ENCODE measurements at regions not wholly inside any gene's neighbourhood (a gene's known extent, or its start where the extent isn't known, plus 50 kb on each side); places are given as distances from the start of the nearest gene placed in this dataset.
"Not testable (repeated sequence)": the region's sequence is repeated elsewhere in the genome, so short reads cannot be mapped to it uniquely, and the experiment has no call there.

DNA sequence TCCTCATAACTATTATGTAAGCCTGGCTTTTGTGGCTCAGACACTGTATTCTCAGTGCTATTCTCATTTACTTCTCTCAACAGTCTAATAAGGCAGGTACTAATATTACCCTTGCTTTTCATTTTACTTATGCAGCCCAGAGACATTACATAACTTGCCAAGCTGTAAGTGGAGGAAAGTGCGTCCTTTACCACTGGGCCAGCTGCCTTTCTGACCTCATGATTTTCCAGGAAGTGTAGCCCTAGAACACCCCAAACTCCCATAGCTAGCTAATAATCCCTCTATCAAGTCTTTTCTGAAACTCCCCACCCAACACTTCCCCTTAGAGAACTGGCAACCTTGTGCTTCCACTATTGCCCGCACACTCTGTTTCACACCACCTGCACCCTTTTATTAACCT lies 192.9 kb upstream of the HMHB1 start:
- DNase-seq, result no peak

DNA sequence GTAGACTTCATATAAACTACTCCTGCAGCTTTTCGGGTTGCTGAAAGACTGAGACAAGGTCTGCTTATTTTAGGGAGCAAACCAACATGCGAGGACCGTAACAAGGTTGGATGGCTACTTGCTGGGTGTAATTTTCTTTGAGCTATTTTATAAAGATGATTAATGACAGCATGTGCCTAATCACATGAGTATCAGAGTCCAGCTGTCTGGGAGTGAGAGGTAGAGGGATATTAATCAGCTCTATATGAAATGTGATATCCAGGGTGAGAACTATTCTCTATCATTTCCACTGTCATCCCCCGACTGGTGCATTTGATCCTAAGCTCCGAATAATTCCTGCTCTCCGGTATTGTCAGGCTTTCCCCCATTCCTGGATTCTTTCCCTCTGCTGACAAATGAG lies 193.8 kb upstream of the HMHB1 start:
- peak; percentile 67 for DNase-seq

DNA sequence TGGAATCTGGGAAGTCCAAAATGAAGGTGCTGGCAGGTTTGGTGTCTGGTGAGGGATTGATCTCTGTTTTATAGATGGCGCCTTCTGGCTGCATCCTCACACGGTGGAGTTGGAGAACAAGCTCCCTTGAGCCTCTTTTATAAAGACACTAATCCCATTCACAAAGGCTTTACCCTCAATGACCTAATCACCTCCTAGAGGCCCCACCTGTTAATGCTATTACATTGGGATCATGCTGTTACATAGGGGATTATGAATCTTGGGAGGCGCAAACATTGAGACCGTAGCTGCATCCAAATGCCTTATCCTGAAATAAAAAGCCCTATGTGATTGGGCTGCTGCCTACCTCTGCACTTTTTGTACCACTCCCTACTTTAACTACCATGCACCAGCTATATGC lies 197.1 kb upstream of the HMHB1 start:
- DNase-seq, result no peak

DNA sequence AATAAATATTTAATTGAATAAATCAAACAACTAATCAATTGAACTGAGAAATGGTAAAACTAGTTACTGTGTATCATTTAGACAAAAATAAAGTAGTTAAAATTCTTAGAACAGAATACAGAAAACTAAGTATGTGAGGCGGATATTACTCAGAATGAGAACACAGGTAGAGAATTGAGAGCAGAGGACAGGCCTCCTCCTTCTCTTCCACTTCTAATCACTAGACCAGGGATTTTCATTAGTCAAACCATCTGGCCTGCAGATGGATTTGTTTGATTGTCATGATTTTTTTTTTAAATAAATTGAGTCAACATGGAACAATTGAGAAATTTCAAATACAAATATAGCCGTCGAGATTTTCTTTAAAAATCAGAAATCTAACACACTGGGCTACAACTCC lies 198.6 kb upstream of the HMHB1 start:
- DNase-seq, result no peak

DNA sequence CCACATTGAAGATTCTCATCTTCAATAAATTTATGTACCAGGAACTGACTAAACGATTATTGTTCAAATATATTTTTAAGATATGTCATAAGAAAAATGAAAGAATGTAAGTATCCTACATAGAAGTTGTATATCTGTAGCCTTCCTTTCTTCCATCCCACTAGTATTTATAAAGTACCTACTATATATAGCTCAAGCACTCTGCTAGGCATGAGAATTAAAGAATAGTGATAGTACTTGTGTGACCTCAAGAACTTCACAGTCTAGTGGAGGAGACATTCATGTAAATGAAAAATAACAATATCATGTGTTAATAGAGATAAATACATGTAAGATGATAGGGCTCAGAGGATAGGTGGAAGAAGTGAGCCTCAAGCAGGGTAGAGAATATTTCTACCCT lies 201.0 kb upstream of the HMHB1 start:
- no peak for DNase-seq

DNA sequence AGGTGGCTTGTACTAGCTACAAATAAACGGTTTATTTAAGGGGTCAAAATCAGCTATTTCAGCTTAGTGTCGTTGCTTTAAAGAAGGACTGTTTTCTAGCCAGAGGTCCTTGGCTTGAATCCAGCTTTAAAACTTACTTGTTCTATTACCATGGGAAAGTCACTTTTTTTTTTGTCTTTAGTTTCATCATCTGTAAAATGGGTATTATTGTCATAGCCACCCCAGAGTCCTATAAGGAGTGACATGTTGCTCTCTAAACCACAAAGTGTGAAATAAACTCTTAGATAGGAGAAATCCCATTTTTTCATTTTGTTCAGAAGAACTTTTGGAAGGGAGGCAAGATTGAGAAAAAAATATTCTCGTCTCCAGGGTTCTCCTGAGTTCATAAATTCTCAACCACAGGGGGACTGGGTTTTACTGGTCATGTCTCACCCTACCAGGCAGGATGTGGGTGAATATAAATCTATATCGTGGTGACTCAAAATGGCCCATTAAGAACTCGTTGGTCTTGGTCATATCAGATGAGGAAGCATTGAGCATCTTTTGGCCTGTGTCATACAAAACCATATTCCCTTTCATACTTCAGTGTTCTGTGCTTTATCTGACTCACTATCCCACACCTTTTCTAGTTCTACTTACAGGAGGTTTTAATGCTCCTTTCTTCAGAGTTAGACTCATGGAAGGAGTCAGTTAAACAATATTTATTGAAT lies 202.7 kb upstream of the NR3C1 start:
- no peak for DNase-seq

DNA sequence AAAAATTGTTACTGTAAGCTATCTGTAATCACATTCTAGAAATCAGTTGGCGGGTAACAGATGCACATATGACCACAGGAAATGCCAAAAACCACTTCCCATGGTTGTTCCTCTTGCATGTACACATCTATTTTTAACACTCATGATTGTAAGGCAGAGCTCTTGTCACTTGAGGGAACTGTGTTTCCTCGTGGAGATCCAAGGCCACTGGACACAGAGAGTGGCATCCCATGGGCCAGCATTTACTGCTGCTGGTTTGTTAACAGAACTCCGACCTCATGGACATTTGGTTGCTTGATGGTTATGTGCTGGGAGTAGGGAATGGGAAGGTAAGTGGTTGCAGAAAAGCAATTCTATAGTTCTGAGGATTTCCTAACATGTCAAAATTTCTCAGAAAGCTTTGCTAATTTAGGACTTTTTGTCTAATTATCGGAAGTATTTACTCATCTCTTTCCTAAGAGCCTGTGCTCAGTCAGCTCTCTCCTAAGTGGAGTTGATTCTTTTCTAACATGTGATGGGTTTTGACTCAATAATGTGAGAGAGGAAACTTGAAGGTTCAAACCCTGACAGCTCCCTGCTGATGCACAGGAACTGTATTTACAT lies 202.0 kb upstream of the NR3C1 start:
- DNase-seq, result no peak

DNA sequence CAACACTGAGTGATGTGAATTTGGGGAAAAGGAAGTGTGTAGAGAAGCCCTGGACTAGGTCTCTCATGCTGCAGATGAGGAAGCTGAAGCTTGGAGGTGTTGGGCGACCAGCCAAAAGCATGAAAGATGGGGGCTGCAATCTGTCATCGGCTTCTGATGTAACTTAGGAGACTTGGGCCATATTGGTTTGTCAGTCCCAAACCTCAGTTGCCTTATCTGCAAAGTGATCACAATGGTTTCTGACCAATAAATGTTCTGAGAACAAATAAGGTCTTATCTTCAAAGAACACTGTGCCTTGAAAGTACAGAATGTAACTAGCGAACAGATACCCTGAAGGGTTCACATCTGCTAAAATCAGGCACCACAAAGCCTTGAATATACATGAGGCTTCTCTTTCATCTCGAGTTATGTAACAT lies 198.4 kb upstream of the NR3C1 start:
- DNase-seq, result no peak

DNA sequence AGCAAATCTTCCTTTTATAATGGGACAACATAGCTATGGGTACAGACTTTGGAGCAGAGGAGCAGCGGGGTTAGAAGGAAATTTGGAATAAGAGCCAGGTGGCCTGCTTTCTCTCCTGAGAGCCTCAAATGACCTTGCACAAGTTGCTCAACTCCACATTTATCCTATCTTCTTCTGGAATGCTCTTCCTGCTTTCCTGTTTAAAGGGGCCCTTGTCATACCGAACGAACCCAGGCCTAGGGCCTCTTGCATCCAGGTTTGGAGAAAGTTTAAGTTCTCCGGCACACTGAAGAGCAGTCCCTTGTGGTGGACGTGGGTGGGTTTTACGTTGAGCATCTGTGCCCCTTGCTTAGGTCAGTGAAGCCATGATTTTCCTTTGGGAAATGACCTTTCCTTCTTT lies 197.9 kb upstream of the NR3C1 start:
- DNase-seq, result no peak

DNA sequence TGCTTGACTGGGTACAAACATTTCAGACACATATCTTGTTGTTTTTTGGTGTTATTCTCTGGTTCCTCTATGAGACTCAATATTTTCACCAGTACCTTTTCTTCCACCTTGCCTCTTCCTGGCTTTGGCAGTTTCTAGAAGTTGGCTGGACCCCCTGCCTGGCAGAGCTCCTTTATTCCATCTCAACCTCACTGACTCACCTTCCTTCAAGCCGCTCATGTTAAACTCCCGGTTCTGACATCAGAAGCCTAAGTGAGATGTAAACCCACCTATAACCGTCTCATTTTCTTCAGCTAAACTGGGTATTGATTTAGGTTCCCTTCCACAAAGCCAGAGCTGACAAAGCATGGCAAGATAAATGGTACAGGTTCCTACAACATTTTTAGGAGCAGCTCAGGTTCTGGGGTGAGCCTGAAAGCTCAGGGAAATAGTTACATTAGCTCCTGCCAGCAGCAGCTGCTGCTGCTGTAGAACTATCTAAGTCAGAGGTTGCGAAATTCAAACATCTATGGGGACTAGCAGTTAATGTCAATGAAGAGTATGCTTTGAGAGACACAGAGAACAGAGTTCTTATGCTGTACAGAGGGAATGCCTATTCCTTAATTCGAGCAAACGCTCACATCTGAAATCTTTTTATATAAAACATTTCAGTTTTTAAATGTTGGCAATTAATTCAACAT lies 197.1 kb upstream of the NR3C1 start:
- no peak for DNase-seq

DNA sequence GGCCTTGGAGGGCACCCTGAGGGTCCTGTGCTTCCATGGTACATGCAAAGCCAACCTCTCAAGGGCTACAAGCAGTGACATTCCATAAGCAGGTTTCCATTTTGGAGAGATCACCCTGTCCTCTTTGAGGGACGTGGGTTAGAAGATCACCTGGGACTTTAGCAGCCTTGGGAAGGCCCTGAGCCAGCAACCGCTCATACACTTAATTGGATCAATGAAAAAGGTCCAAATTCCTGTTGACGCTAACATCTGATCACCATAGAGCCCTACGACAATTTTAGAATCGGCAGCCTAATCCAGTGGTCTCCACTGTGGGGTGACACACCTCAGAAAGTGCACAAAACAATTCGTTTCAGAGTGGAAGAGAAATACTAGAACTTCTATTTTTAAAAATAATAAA lies 196.0 kb upstream of the NR3C1 start:
- no peak for DNase-seq

DNA sequence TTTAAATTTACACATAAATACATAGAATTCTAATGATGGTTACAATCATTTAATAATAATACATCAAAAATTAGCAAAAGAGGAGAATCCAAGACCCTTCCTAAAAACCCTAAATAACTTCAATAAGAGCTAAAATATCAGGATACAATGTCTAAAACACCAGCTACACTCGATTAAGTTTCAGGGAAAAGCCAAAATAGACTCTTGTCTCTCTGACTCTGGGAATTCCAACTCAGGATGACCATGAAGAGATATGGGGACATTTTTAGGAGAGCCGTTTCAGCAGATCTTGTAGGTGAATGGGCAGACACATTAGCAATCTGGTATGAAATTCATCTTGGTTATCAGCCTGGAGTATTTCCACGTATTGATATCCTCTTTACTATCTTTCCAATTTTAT lies 193.3 kb upstream of the NR3C1 start:
- no peak for DNase-seq

DNA sequence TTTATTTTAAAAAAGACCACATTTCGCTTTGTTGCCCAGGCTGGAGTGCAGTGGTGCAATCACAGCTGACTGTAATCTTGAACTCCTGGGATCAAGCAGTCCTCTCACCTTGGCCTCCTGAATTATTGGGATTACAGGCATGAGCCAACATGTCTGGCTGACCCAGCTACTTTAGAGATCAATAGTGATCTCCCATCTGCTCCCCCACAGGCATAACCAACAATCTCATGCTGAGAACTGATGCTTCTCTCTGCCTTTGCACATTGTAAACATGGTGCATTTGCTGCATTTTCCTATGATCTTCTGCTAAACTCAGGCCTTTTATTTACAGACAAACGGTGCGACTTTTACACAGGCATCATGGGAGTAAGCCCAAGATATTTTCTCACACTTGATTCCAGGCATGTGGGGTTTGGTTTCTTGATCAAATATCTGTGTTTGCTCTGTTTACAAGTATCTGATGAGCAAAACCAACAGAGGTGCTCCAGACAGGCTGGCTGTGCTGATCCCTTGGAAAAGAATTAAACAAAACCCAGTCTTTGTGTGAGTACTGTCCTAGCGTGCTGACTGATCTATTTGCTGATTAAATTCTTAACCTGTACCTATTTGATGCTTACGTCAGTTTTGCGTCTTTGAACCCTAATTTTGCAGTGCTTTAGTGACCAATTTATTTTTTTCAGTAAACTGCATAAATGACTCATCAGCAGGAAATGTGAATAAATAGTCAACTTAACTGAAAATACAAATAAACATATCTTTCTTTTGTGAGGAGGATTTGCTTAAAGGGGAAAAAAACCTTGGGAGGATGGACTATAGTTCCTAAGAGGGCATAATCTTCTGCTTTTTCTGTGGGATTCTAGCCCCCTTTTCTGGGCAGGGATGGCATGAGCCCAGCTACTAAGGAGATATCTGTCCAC lies 191.7 kb upstream of the NR3C1 start:
- DNase-seq, result peak; percentile 73

DNA sequence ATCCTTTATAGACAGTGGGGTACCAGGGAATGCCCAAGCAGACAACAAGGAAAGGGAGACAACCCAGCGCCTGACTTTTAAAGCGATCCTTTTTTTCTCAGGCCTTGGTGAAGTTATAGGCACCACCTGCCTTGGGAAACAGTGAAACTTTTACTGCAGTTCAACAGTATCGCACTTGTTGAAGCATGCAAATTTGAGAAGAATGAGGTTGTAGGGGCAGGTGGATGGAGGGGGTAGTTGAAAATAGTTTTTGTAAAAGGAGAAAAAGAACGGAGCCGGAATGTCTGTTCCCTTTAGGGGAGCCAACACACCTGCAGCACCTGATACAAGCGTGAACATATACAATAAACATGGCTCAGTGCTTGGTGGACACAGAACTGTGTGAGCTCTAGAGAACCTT lies 190.2 kb upstream of the NR3C1 start:
- DNase-seq, result no peak

DNA sequence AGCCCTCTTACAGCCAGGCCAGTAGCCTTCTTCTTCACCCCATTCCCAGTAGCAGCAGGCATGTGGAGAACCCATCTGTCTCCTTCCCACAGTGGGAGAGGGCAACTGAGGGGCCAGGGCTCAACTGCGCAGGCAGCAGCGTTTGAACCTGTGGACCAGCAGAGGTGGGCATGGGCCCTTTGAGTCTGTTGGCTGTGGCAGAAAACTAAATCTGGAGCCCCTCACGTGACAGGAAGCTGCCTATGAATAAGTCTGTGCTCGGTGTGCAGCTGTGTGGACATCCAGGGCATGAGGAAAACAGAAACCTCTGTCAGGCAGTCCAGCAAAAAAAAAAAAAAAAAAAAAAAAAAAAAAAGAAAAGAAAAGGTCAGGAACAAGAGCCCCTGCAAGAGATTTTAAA lies 189.2 kb upstream of the NR3C1 start:
- DNase-seq, result peak; percentile 34

DNA sequence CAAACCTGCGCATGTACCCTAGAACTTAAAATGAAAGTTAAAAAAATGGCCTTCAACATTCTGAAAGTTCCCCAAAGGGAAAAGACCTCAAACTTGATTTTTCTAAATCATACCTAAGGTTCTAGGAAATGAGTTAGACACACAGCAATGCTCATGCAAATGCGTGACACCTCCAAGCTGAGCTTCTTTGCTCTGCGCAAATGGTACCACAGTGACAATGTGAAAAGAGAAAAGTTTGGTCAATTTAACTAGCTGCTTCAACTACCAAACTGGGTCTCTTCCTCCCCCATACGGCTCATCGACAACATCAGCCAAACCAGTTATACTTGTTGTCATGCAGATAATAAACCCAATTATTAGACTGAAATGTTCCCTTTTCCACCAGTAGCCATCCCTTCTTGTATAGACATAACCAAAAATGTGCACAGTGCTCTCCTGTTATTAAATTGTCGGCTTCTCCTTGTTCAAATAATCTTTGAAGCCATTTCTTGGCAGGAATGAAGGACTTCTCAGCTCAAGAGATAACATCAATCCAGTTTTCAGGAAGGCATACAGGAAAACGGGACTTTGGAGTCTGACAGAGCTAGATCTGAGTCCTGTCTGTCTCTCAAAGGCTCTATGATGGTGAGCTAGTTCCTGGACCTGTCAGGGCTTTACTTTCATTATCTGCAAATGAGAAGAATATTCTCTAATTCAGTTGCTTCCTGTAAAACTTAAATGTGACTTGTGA lies 185.6 kb upstream of the NR3C1 start:
- DNase-seq, result no peak

DNA sequence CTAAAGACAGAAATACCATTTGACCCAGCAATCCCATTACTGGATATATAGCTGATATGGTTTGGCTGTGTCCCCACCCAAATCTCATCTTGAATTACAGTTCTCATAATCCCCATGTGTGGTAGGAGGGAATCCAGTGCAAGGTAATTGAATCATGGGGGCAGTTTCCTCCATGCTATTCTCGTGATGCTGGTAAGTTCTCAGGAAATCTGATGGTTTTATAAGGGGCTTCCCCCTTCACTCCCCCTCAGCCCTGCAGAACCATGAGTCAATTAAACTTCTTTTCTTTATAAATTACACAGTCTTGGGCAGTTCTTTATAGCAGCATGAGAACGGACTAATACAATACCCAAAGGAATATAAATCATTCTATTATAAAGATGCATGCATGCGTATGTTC lies 184.6 kb upstream of the NR3C1 start:
- not testable (repeated sequence) for DNase-seq

DNA sequence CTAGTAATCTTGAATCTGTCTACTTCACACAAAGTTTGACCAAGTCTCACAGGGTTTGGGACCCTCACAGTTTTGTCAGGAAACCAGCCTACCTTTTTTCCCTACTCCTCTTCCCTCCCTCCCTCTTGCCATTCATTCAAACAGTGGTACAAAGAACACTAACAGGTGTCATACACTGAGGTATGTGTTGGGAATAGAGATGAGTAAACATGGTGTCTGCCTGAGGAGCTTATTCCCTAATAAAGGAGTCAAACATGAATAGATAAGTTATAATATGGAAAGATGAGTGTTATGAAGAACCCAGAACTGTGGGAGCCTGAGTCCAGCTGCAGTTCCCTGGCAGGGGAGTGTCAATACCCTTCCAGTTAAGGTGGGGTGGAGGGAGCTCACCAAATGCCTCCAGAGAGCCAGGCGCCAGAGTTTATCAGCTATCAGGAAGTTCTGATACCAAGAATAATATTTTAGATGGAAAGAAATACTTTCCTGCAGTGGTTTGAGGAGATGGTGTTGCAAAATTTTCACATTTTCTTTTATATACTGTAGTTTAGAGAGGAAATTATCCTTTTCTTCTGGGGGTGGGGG lies 183.4 kb upstream of the NR3C1 start:
- peak; percentile 34 for DNase-seq

DNA sequence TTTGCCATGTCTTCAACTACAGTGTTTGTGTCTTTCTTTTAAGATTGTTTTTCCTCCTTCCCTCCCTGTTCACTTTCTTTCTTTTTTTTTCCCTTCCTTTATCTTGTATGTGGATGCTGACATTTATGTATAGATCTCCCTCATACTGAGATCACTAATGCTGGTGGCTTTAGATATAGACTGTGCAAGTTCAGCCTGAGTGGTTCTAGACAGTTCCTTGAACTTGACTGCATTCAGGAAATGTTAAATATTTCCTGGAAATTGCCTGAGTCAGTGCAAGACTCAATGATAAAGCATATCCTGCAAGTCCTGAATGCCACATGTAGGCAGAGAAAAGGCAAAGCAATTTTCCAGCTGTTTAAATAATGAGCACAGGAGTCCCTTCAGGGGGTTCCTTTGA lies 182.5 kb upstream of the NR3C1 start:
- peak; percentile 89 for DNase-seq

DNA sequence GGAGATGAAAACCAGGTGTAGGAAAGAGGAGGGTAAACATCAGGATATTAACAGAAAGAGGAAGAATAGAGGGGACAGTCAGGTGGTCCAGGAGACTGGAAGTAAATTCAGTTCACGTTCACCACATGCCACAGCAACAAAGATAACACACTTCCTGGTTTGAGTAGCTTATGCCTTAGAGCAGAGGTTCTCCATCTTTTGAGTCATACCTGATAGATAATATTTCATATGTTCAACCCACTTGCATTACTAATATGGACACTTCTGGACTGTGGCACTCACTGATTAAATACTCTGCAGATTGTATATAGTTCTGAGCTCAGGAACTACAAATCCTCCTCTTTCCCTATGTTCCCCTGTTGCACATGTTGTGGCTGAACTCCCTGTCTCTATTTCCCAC lies 179.9 kb upstream of the NR3C1 start:
- no peak for DNase-seq

DNA sequence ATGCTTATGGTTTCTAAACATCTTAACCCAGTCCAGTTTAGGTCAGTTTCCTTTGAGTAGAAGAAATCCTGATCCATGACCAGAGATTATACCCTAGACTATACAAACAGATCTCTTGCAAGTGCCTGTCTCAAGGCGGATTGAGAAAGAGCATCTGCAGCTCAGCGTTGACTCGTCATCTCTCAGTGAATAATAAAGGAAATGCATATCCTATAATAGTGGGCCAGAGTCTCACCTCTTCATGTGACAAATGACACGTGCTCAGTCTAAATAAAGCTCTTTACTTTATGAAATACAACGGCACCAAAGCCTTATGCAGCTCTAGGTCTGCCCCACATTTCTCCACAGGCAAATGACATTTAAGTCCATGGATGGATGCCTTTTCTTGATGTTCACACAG lies 179.4 kb upstream of the NR3C1 start:
- peak; percentile 42 for DNase-seq

DNA sequence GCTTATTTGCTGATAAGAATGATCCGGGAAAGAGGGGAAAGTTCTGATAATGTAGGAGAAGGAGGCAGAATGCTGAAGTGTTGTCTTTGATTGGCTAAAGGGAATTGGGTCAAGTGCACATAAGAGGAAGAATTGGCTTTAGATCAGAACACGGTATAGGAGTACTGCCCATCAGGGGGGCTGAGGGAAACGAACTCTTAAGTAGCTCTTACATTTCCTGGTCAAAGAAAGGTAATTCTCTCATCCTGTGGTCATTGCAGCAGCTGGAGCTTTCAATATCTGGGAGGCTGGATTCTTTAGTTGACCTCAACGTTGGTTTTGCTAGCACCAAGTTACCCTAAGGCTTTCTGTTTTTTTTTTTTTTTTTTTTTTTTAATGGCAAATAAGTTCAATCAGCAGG lies 178.7 kb upstream of the NR3C1 start:
- DNase-seq, result peak; percentile 39

Measured in NCI-H69 (cell line).